ENCODE measurements at regions not wholly inside any gene's neighbourhood (a gene's known extent, or its start where the extent isn't known, plus 50 kb on each side); places are given as distances from the start of the nearest gene placed in this dataset.
"Not testable (repeated sequence)": the region's sequence is repeated elsewhere in the genome, so short reads cannot be mapped to it uniquely, and the experiment has no call there.

DNA sequence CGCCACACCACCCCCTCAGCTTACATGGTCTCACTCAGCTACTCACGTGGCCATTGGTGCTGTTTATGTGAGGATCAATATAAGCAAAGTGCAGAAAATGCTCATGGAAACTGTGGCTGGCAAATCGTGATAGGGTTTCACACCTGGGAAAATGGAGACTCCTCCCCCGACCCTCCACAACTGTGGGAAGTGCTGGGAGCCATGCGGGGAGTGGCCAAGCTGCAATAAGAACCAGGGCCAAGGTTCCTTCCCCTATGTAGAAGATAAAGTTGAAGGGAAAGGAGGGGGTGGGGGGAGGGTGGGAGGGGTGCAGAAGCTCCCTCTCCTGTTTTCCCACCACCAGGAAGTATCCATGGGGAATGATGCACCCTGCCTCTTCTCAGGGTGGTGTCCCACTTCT lies 145.5 kb upstream of the MAMLD1 start:
- DNase-seq = no peak

DNA sequence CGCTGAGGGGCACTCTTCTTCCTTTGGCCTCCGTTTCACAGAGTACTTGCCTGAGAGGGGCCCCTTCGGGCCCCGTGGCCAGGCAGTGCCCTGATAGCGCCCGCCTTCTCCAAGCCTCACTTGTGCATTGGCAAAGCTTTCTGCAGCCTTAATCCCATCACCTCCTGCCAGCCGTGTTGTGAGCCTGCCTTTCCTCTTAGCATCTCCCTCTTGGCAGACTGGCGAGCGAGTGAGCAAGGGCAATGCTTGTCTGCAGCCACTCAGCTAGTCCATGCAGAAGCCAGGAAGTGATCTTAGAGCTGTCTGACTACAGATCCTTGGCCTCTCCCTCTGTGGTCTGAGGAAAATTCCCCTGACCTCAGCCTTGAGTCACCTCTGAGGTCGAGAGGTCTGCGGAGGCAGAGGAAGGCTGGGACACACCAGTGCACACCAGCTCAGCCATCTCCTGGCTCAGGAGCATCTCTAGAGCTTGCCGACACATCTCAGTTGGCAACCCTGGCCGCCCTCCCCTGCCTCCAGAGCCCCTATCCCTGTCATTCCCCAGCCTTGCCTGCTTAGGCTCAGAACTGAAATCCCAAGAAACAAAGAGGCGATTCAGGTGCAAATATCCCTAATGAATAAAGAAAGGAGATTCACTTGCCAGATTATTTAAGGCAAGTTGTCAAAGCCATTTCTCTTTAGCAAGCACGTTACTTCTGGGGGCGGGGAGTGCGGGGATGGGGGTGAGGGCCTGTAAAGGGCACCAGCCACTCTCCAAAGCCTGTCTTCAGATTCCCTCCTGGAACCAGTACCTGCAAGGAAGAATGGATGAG lies 143.5 kb upstream of the MAMLD1 start:
- DNase-seq = no peak

DNA sequence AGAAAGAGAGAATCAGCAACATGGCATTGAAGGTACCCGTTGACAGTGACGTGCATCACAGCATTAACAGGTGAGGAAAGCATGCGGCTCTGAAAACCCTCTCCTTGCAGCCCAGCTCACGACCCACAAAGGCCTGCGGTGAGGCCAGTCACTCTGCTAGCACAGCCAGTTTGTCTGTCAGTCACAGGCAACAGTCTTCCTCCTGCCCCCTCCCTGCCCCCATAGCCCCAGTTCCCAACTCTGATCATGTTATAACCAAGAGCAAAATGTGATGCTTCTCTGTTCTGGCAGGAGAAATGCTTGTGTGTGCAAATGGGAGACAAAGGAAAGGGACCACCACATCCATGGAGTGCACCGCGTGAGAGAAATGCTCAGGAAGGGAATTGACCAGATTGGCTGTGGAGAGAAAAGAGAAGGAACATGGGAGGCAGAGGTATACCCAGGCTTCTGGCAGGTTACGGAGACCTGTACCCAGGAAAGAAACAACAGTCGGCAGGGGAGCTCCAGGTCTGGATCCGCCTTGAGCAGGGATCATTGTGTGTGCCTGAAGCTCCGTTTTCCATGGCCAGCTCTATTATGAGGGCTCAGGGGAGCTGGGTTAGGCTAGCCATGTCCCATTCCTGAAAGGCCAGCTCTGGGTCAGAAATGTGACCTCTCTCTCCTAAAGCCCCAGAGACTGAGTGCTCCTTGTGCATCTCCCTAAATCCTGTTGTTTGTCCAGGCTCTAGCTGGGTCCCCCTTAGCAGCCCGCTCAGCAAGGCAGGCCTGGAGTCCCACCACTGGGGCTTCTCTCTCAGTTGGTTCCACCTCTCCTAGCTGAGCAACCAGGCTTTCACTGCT lies 139.7 kb upstream of the MAMLD1 start:
- DNase-seq = no peak

DNA sequence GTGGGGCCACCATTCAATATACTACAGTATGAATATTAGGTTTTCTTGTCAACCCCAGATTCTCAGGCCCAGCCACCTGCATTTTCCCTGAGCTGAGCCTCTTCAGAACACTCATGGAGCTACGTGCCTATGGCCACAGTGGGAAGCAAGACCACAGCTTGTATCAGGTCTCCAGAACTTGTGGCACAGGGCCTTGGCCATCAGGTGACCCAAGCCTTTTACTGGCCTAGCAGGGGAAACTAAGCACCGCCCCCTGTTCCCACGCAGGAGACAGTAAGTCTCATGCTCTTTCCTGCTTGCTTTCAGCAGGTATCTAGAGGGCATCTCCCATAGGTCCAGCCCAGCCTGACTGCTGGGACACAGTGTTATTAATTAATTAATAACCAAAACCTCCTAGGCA lies 138.4 kb upstream of the MAMLD1 start:
- no peak for DNase-seq

DNA sequence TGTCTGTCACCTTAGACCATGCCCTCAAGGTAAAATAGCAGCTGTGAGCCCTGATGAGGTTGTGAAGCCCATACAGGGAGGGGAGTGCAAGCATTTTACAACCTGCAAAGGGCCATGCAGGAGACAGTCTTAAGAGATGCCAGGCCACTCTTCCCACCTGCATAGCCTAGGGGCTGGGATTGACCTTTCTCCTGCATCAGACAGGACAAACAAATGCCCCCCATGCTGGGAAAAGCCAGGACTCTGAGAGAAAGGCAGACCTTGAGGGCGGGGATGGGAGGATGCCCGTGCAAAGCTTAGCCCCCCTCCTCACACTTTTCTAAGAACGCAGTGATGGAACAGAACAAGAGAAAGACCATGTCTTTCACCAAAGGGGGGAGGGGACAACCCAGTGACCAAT lies 137.9 kb upstream of the MAMLD1 start:
- no peak for DNase-seq

DNA sequence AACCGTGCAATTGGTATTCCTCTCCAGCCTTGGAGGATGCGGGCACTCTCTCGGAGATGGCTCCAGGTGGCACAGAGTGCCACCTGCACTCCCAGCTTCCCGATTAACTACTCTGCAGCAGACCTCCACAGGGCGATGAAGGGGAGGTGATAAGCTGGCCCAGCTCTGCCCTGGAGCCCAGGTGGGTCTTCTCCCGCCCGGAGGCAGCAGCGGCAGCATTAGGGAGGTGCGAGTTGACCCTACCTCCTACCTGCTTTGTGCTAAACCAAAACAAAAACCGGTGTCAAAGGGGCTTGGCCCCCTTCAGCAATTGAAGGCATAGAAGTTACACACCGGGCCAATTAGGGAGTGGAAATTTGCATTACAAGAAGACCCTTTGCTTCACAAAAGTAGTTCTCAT lies 137.4 kb upstream of the MAMLD1 start:
- DNase-seq = no peak

DNA sequence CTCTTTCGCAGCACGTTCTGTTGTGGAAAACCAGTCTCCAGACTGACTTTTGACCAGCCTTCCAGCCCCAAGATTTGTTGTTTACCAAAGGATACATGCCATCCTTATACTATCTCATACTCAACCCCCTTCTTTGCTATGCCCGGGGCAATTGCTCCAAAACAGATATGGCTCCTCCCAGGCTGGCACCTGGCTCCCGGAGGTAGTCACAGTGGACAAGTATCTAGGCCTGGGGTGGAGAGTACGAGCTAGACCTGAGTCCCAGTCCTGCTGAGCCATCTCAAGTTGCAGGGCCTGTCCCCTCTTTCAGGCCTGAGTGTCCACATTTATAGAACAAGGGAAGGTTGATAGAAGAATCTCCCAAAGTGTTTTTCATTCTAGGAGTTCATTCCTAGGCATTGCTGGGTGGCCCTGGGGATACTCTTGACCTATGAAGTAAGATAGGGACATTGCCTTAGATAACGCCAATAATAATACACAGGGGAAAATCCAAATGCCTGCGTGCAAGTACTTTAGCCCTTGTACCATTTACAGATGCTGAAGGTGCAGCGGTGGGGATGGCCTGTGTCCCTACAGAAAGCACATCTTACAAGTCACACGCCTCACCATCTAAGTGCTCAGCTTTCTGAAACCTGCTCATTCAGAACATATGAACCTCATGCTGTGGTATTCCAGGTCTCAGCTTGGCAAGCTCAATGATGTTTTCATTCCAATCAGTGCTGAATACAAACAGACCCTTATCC lies 136.7 kb upstream of the MAMLD1 start:
- DNase-seq = no peak

DNA sequence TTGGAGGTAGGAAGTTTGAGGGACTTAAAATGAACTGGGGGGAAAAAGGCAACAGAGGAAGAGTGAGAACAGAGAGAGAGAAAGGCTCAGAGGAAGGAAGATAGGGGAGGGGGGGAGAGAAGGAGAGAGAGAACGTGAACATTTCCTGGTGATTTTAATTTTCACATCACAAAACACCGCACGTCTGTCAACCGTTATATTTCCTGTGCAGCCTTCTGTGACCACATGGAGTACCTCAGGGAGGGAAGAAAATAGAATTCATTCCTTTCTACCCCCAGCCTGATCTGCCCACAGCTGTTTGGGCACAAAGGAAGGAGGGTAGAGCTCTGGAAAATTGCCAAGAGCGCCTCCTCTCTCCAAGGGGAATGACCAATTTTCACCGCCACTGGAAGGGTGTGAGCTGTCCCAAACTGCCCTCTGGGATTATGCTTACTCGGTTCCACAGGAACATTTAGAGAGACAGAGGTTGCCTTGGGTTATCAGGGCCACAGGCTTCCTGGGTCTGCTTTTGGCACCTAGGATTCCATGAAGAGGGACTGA lies 135.7 kb upstream of the MAMLD1 start:
- DNase-seq = no peak

DNA sequence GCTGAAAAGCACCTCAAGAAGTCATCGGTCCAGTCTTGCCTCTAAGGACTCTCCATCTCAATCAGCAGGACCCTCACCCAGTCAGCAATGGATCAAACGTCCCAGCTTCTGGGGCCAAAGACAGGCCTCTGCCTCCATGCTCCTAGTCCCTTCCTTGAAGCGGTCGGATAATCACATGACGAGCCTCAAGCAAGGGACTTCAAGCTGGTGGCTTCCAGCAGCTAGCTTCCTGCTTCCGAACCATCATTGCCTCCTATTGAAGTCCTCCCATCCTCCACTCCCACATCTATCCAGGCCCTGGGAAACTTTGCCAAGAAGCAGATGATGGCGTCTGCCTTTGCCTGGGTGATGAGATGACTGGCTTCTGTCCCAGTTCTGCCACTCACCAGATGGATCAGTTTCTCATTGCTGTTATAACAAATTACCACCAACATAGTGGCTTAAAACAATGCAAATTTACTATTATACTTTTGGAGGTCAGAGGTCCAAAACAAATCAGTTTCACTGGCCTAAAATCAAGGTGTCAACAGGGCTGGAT lies 135.2 kb upstream of the MAMLD1 start:
- no peak for DNase-seq

DNA sequence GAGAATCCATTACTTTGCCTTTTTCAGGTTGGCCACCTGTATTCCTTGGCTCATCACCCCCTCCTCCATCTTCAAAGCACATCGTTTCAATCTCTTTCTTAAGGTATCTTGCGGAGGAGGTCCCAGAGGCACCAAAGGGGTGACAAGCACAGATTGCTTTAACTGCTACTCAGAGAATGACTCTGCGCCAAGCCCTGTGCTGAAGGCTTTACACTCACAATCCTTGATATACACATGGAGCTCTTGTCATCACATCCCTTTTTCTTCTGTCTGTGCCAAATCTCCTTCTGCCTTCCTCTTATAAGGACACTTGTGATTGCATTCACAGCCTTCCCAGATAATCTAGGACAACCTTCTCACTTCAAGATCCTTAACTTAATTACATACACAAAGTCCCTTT lies 134.7 kb upstream of the MAMLD1 start:
- DNase-seq = no peak

DNA sequence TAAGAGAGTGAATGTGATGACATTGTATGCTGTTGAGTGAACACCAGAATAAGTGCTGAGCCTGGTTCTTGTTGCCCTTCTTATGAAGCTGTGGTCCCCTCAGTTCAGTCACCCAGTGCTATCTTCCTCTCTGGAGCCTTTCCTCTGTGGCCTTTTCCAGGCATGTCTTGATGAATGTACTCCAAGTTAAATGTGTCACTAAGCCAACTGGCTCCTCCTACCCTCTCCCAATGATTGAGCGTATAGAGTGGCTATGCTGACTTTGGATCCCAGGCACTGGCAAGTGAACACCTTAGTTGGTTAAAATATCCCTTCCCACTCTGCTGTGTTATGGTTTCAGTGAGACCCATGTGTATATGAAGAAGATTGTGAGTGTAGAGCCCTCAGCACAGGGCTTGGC lies 134.1 kb upstream of the MAMLD1 start:
- no peak for DNase-seq

DNA sequence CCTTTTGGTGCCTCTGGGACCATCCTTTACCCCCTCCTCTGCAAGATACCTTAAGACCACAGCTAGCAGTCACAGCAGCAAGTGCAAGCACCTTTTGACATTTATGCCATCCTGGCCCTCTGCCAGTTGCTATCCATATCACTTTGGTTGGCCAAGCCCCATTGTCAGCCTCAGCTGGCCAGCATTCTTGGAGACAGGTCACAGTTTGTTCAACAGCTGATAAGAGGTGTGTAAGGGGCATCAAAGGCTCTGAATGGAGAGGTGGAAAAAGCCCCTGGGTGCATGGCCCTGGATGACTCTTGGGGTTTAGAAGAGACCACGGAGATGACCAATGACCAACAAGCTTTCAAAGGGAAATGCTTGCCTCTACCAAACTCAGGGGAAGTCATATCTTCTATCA lies 133.6 kb upstream of the MAMLD1 start:
- DNase-seq = no peak

DNA sequence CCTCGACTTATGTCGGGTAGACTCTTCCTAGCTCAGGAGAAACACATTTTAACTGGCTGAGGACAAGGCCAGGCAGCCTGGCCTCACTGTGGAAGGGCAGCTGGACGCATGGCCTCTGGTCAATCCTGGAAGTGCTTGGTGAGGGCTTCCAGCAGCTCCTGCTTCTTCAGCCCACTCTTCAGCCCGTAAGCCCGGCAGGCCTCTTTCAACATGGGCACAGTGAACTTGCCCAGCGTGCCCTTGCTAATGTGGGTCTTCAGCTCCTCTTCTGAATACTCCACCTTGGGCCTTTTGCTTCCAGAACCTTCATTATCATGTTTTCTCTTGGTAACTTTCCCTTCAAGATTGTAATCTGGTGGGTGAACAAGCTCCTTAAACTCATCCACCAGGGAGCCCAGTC lies 132.2 kb upstream of the MAMLD1 start:
- DNase-seq = not testable (repeated sequence)

DNA sequence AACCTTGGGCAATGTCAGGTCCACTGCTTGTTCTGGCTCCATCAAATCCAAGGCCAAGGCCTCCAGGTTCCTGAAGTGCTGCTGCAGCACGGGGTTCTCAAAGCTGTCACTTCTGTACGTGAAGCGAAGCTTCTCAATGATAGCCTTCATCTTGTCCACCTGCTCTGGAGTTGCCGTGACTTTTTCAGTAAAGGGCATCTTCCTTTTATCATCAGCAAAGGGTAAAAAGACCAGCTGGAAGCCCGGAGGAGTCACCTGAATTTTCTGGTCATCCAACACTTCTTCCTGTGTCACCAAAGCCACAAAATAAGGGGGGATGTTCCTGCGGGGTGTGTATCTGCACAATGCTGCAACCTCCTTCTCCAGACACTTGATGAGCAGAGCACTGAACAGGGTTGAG lies 131.7 kb upstream of the MAMLD1 start:
- DNase-seq = not testable (repeated sequence)

DNA sequence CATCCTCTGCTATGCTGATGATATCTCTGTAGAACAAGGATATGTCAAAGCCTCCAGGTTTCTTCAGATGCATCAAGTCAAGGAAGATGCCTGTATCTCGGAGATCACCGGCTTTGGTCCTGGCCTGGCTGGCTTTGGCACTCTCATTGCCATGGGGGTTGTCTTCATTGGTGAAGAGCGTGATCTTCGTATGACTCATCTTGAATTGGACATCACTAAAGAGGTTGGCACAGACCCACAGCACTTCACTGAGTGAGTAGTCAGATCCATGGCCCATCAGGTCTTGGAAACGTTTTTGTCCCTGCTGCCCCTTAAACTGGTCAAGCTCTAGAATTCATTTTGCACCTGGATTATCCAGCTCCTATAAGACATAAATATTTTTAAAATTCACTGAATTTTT lies 130.9 kb upstream of the MAMLD1 start:
- DNase-seq = not testable (repeated sequence)

DNA sequence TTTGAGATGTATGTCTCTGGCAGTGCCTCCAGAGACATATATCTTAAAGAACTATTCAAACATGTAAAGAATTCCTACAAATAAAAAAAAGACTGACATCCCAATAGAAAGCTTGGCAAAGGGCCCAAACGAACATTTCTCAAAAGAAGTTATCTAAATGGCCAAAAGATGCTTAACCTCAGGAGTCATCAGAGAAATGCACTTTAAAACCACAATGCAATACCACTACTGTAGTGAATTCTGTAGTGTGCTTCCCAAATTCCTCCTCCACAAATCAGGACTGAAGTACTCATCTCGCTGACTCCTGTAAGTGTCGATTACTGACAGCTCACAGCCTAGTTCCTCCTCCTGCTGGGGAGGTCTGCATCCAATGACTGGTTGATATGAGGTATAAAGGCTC lies 129.0 kb upstream of the MAMLD1 start:
- DNase-seq = no peak

DNA sequence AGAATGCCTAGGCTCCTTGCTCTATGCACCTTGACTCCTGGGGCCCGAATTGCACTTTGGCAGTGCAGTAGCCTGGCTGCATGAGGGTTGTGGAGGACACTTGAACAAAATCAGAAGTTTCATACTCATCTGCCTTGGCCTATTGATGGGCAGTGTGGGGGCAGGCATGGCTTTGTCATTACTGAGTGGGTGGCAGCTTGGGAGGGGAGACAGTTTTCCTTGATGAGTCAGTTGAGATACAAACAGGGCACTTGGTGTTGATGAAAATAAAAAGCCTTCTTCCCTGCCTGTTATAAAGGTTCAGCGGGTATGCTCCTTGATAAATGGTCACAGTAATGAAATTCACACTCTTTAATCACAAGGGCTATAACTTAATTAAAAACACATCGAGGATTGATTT lies 126.8 kb upstream of the MAMLD1 start:
- DNase-seq = no peak

DNA sequence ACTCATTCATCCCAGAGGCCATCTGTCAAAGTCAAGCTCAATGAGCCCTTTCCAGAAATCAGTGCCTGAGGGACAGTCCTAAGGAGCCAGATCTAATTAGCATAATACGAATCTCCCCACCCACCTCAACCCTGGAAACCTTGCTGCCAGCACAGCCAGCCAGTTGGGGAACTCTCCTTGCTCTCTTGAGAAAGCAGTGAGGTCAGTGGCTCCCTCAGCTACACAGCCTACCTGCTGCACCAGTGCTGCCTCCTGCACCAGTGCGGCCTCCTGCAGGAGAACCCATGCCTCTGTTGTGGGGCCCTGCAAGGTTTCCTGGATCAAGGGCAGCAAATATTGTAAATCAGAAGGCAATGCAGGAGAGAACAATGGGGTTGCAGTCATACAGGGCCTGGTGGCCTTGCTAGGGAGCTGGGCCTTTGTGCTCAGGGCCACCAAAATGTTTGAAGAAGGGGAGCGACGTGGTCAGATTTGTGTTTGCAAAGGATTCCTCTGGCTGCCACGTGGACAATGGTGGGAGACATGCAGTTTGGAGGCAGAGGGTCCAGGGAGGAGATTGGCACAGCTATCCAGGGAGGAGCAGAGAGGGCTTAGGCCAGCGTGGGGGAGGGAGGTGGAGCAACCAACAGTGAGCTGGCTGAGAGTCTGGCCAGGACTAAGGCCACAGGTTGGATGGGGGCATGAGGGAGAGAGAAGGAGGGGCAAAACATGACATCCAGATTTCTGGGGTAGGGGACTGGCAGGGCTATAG lies 124.3 kb upstream of the MAMLD1 start:
- DNase-seq = no peak

DNA sequence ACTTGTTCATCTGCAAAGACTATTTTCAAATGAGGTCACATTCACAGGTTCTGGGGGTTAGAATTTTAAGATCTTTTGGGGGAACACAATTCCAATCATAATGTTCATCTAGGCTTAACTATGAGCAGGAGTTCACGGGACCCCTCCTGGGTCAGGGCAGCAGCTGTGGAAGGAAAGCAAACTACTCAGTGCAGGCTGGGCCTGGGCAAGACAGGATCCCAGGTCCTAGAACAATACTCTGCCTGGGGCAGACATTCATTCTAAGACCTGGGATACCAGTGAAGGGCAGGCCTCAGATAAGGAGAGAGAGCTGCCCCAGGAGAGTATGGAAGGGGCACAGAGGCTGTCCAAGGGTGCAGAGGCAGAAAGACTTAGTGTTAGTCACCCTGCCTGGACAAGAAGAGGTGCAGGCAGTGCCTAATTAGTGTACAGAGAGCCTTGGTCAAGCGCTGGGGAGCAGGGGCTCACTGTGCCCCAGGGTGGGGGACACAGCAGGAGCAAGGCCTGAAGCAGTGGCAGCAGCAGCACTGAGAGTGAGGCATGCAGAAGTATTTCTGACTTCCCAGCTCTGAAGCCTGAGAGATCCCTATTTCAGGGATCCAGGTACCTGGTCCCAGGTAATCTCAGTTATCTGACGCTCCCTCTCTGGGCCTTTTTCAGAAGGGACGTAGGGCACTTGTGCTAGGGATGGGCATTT lies 123.0 kb upstream of the MAMLD1 start:
- no peak for DNase-seq

DNA sequence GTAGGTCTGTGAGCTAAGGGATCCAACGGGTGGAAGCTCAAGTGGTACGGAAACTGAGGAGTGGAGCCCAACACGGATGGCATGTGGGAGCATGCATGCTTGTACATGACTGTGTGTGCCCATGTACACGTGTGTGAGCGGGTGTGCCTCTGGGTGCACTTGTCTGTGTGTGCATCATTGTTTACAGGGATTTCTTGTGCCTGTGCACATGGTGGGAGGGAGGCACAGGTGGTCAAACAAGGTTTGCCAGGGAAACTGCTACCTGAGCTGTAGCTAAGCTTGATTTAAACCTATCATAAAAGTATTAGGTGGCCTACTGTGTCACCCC lies 122.5 kb upstream of the MAMLD1 start:
- no peak for DNase-seq

DNA sequence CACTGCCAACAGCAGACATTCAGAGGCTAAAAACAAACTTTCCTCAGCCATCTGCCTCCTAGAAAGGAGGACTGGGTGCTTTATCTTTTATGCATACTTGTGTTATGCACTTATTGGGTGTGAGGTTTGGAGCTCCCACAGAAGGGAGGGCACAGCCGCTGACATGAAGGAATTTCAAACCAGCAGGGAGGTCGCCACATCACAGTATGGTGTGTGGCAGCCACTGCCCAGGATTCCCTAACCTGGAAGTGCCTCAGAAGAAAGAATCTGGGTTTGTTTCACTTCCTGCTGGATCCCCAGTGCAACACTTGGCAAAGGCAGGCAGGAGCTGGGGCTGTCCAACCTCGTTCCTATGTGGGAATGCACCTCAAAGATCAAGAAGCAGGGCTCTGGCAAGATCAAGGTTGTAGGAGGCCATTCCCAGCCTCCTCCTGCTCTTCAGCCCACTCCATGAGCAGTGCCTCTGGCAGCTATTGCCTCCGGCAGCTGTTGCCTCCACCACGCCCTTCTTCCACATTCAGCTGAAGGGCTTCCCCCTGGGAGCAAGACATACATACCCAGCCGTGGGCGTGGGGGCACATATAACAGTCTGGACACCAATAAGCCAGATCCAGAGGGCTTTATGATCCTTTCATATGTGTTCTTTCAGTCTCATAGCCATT lies 109.0 kb upstream of the MAMLD1 start:
- DNase-seq = no peak
